Gastroesophageal sphincter (tissue), 3 donors: ENCODE measurements at regions not wholly inside any gene's neighbourhood (a gene's known extent, or its start where the extent isn't known, plus 50 kb on each side); places are given as distances from the start of the nearest gene placed in this dataset.

ENCODE experiments used
- CTCF ChIP-seq, 4 experiments: fragments of 200-600 bp in 2 of 4; fragments of 450-650 bp in 2 of 4; sonication (generic) in 1 of 4; IDR thresholded peaks; one replicate each; pipeline ENCODE4 v1.5.1; 2017 to 2019; ENCODE audit warnings: antibody characterized with exemption in 4 of 4, mild to moderate bottlenecking in 2 of 4, moderate library complexity in 2 of 4
- POLR2A ChIP-seq, 2 donors: fragments of 450-650 bp; IDR thresholded peaks; one replicate each; pipeline ENCODE4 v1.6.1; 2017; ENCODE audit warnings: antibody characterized with exemption in 2 of 2, mild to moderate bottlenecking in 2 of 2, moderate library complexity in 1 of 2
- POLR2AphosphoS5 ChIP-seq: sonication (generic); formaldehyde crosslinking; IDR thresholded peaks from one replicate; pipeline ENCODE4 v1.6.1; 2017; ENCODE audit warnings: antibody characterized with exemption

GRCh38 chr14:101010835-101011234, 107.3 kb upstream of the RTL1 start:
- no peak for TF ChIP-seq POLR2A (IDR thresholded peaks at IDR 0.05)
- no peak for TF ChIP-seq CTCF (IDR thresholded peaks at IDR 0.05)
- TF ChIP-seq POLR2AphosphoS5 = no peak
